SHP77 treated with DMSO at 0.1 percent for 48 hours (cell line): ENCODE measurements at regions not wholly inside any gene's neighbourhood (a gene's known extent, or its start where the extent isn't known, plus 50 kb on each side); places are given as distances from the start of the nearest gene placed in this dataset.

Experiments used
- DNase-seq: peaks from one replicate; lab custom pipeline; 2025; lab: John Stamatoyannopoulos, UW

- no peak for DNase-seq
These were observed 322.2 kb downstream of the SHANK2 start for GRCh38 chr11:70930215-70930614.

- DNase-seq = no peak
These were observed 320.9 kb downstream of the SHANK2 start for GRCh38 chr11:70931430-70931829.

GRCh38 chr11:70933981-70934583 is 318.3 kb downstream of the SHANK2 start:
- DNase-seq = no peak

- DNase-seq = no peak
These were observed 317.2 kb downstream of the SHANK2 start for GRCh38 chr11:70935006-70935768.

GRCh38 chr11:70942593-70942992 is 309.8 kb downstream of the SHANK2 start:
- no peak for DNase-seq

- DNase-seq = no peak
These were observed 308.2 kb downstream of the SHANK2 start for GRCh38 chr11:70944141-70944540.

GRCh38 chr11:70944636-70945035 is 307.7 kb downstream of the SHANK2 start:
- no peak for DNase-seq

GRCh38 chr11:70948398-70948797 is 304.0 kb downstream of the SHANK2 start:
- DNase-seq = no peak

GRCh38 chr11:70948855-70949531 is 303.4 kb downstream of the SHANK2 start:
- DNase-seq = no peak

GRCh38 chr11:70951139-70951804 is 301.1 kb downstream of the SHANK2 start:
- no peak for DNase-seq

- no peak for DNase-seq
These were observed 300.2 kb downstream of the SHANK2 start for GRCh38 chr11:70952191-70952590.

- no peak for DNase-seq
These were observed 298.7 kb downstream of the SHANK2 start for GRCh38 chr11:70953720-70954119.

GRCh38 chr11:70954471-70954870 is 297.9 kb downstream of the SHANK2 start:
- DNase-seq = no peak
